HL-60 (cell line): ENCODE measurements at regions not wholly inside any gene's neighbourhood (a gene's known extent, or its start where the extent isn't known, plus 50 kb on each side); places are given as distances from the start of the nearest gene placed in this dataset.

Experiments used
- DNase-seq, 2 experiments: peaks; one replicate each; pipeline ENCODE4 v3.0.0-alpha.2; 2010 to 2020; ENCODE audit warnings: low read depth in 1 of 2, low spot score in 1 of 2
- H3K27ac ChIP-seq: fragments of 250-450 bp; sonication (Bioruptor Pico); replicated peaks from 2 replicates; pipeline ENCODE4 v1.5.1; 2020; ENCODE audit warnings: mild to moderate bottlenecking, moderate library complexity
- H3K27me3 ChIP-seq: fragments of 250-450 bp; sonication (Bioruptor Pico); 2 replicates; pipeline ENCODE4 v1.5.1; 2021; ENCODE audit warnings: mild to moderate bottlenecking, moderate library complexity; ENCODE audit not compliant: insufficient read depth, poor library complexity, severe bottlenecking
- H3K4me3 ChIP-seq: replicated peaks from 2 replicates; pipeline ENCODE4 v1.5.1; 2011; ENCODE audit warnings: mild to moderate bottlenecking, control low read depth, low read length; ENCODE audit not compliant: insufficient read depth
- GABPA ChIP-seq: IDR thresholded peaks from 2 replicates; pipeline ENCODE4 v1.6.1; 2012; ENCODE audit warnings: low read depth
- POLR2AphosphoS5 ChIP-seq: IDR thresholded peaks from 2 replicates; pipeline ENCODE4 v1.6.1; 2012; ENCODE audit warnings: low read depth
- SPI1 ChIP-seq: IDR thresholded peaks from 2 replicates; pipeline ENCODE4 v1.6.1; 2012; ENCODE audit warnings: low read depth, mild to moderate bottlenecking, borderline replicate concordance
- TF ChIP-seq, protein P1 (sequence below): IDR thresholded peaks from 2 replicates; pipeline ENCODE4 v1.6.1; 2012; ENCODE audit warnings: low read depth; ENCODE audit not compliant: insufficient replicate concordance
- TF ChIP-seq, protein P2 (sequence below): IDR thresholded peaks from one replicate; pipeline ENCODE4 v1.5.1; 2011; ENCODE audit warnings: low read length, control low read depth, inconsistent platforms; ENCODE audit not compliant: insufficient read depth

DNA sequence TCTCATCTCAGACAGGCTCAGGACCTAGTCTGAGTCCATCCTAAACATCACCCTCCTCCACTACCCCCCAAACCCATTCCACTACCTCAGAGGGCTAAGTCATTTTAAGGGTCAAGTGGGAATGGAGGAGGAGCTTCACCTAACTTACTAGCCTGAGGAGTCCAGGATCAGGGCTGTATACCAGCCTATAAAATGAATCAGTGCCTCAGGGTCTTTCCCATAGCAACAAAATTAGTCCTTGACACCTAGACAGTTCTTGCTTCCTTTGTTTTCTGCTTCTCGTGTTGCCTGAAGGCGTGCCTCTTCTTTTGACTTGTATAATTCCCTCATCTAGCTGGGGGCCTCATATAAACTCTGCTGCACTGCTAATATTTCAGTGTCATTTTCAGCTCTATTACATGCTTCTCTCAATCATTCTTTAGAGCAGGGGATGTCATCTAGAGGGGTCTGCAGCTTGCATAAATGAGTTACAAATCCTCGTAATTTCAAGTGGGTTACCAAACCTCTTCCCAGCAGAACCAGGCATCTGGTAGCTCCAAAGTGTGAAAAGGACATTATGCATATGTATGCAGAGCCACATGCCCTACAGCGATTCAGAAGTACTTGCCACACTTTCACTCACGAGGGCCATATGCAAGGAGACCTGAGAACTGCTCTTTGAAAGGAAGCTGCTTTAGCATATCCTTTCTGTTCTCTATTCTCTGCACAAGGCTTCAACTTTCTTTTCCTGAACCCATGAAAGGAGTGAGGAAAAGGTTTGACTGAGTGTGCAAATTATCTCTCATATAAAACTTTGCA lies 311.7 kb upstream of the SEMA6D start:
- H3K4me3 ChIP-seq: no peak overlapping the region
- H3K27me3 ChIP-seq: peaks cover 6% of the 10 kb centered on the region
- H3K27ac ChIP-seq: no peak overlapping the region
- no peak for DNase-seq
- no peak for TF ChIP-seq POLR2AphosphoS5
- TF ChIP-seq, protein P1, sequence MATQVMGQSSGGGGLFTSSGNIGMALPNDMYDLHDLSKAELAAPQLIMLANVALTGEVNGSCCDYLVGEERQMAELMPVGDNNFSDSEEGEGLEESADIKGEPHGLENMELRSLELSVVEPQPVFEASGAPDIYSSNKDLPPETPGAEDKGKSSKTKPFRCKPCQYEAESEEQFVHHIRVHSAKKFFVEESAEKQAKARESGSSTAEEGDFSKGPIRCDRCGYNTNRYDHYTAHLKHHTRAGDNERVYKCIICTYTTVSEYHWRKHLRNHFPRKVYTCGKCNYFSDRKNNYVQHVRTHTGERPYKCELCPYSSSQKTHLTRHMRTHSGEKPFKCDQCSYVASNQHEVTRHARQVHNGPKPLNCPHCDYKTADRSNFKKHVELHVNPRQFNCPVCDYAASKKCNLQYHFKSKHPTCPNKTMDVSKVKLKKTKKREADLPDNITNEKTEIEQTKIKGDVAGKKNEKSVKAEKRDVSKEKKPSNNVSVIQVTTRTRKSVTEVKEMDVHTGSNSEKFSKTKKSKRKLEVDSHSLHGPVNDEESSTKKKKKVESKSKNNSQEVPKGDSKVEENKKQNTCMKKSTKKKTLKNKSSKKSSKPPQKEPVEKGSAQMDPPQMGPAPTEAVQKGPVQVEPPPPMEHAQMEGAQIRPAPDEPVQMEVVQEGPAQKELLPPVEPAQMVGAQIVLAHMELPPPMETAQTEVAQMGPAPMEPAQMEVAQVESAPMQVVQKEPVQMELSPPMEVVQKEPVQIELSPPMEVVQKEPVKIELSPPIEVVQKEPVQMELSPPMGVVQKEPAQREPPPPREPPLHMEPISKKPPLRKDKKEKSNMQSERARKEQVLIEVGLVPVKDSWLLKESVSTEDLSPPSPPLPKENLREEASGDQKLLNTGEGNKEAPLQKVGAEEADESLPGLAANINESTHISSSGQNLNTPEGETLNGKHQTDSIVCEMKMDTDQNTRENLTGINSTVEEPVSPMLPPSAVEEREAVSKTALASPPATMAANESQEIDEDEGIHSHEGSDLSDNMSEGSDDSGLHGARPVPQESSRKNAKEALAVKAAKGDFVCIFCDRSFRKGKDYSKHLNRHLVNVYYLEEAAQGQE: no peak
- no peak for TF ChIP-seq GABPA

DNA sequence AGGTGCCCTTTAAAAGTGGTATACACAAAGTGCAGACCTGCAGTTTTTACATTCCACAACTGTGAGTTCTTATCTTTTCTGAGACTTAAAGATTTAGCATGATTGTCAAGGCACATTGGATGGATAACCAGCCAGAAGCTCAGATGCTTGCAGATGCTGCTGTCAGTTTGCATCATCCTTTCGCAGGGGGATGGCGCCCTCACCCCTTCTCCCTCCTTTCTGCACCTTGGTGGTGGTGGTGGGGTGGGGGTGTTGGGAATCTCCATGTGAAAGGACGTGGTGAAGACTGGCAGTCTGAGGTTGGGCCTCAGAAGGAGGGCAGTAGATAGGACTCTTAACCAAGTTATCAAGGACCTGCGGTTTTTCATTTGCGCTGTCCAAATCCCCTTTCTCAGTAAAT lies 309.6 kb upstream of the SEMA6D start:
- Histone ChIP-seq H3K4me3 (no peak overlapping the region), H3K27ac (no peak overlapping the region), H3K27me3 (peaks cover 2% of the 10 kb centered on the region)
- no peak for DNase-seq
- TF ChIP-seq, protein P1: no peak
- no peak for TF ChIP-seq SPI1
- no peak for TF ChIP-seq GABPA
- TF ChIP-seq POLR2AphosphoS5: no peak
- TF ChIP-seq, protein P2, sequence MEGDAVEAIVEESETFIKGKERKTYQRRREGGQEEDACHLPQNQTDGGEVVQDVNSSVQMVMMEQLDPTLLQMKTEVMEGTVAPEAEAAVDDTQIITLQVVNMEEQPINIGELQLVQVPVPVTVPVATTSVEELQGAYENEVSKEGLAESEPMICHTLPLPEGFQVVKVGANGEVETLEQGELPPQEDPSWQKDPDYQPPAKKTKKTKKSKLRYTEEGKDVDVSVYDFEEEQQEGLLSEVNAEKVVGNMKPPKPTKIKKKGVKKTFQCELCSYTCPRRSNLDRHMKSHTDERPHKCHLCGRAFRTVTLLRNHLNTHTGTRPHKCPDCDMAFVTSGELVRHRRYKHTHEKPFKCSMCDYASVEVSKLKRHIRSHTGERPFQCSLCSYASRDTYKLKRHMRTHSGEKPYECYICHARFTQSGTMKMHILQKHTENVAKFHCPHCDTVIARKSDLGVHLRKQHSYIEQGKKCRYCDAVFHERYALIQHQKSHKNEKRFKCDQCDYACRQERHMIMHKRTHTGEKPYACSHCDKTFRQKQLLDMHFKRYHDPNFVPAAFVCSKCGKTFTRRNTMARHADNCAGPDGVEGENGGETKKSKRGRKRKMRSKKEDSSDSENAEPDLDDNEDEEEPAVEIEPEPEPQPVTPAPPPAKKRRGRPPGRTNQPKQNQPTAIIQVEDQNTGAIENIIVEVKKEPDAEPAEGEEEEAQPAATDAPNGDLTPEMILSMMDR: no peak

DNA sequence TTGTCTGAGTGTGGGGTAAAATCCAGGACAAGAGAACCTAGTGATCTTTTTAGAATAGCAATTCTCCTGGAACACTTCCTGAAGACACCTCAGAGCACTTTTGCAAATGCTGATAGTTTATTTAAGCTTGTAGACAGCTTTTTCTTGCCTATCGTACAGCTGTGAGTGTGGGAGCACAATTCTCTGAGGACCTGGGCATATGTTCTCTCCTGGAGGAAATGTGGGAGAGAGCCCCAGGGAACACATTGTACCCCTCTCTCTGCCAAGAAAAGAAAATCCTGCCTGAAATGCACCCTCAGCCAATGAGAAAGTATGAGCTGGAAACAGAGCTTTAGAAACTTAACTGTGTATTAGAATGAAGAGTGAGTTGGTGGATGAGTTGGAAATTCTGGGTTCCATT lies 308.3 kb upstream of the SEMA6D start:
- no peak overlapping the region for H3K27ac ChIP-seq
- peaks cover 2% of the 10 kb centered on the region for H3K27me3 ChIP-seq
- no peak overlapping the region for H3K4me3 ChIP-seq
- no peak for DNase-seq
- TF ChIP-seq, protein P2: no peak
- TF ChIP-seq SPI1 (no peak), GABPA (no peak), POLR2AphosphoS5 (no peak)
- TF ChIP-seq, protein P1: no peak
